Kidney epithelial cell (primary cell): ENCODE measurements at regions not wholly inside any gene's neighbourhood (a gene's known extent, or its start where the extent isn't known, plus 50 kb on each side); places are given as distances from the start of the nearest gene placed in this dataset.

Source experiments
- DNase-seq: peaks from one replicate; pipeline ENCODE4 v3.0.0-alpha.2; 2010; ENCODE audit warnings: low read depth
- H3K27me3 ChIP-seq: 2 replicates; pipeline ENCODE4 v1.6.0; 2011; ENCODE audit warnings: low read length; ENCODE audit not compliant: control insufficient read depth, insufficient read depth
- H3K36me3 ChIP-seq: 2 replicates; pipeline ENCODE4 v1.5.1; 2011; ENCODE audit warnings: low read length; ENCODE audit not compliant: control insufficient read depth, insufficient read depth
- H3K4me3 ChIP-seq: 2 replicates; pipeline ENCODE4 v1.5.1; 2011; ENCODE audit warnings: low read depth, mild to moderate bottlenecking, control low read depth, low read length
- CTCF ChIP-seq: IDR thresholded peaks from 2 replicates; pipeline ENCODE4 v1.5.1; 2011; ENCODE audit warnings: mild to moderate bottlenecking, moderate library complexity, low read length, control low read depth, inconsistent platforms; ENCODE audit not compliant: insufficient read depth, poor library complexity, severe bottlenecking

- DNase-seq = no peak
- no peaks in the 10 kb centered on the region for H3K36me3 ChIP-seq
These were observed 655.0 kb upstream of the DEFB115 start for GRCh38 chr20:30602424-30602823.

GRCh38 chr20:30606990-30607389 lies 650.5 kb upstream of the DEFB115 start:
- no peak for DNase-seq
- TF ChIP-seq CTCF = no peak
- no peak overlapping the region for H3K4me3 ChIP-seq
- H3K27me3 ChIP-seq = no peaks in the 10 kb centered on the region
- no peaks in the 10 kb centered on the region for H3K36me3 ChIP-seq

More at GRCh38 chr20:30602424-30602823, 655.0 kb upstream of the DEFB115 start:
- Histone ChIP-seq H3K27me3 (no peaks in the 10 kb centered on the region), H3K4me3 (no peak overlapping the region)
- no peak for TF ChIP-seq CTCF

DNA sequence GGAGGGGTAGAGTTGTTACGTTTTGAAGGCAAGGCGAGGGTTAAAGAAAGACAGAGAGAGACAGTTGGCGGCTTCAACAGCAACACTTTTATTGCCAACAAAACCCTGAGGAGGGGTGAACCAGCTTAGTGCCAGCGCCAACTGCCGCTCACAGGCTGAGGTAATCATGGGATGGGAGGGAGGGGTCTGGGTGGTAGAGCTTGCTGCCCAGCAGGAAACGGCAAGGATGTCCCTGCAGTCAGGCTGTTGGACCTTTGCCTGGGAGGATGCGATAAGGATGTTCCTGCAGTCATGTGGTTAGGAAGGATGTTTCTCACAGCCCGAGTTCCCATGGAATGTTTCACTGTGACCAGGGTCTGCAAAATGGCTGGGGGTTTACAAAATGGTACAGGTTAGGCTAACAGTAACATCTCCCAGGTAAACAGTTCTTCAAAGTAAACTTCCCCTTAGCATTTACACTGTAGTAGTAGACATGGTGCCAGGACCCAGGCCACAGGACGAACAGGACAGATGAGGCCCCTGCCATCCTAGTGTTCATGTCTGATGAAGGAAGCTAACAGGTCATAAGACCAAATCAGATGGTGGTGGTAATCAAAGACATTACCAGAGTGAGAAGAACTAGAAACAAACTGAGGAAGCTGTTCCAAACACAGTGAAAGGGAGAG lies 647.3 kb upstream of the DEFB115 start:
- no peaks in the 10 kb centered on the region for H3K36me3 ChIP-seq
- no peak for TF ChIP-seq CTCF
- no peak overlapping the region for H3K4me3 ChIP-seq
- no peaks in the 10 kb centered on the region for H3K27me3 ChIP-seq
- no peak for DNase-seq

DNA sequence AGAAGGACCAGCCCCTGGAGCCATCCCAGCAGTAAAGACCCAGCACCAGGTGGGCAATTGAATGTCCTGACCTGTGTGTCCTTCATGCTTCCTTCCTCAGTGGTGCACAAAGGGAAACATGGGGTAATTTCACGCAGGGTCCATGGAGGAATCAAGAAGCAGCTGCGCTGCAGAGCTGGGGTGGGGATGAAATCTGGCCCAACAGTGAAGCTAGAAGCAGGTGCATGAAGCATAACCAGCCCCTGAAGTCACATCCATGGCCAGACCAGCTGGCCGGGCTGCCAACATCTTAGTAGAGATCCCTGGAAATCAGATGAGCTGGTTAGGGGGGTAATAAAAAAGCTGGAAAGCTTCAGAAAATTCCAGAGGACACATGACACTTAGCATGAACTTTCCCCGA lies 646.7 kb upstream of the DEFB115 start:
- DNase-seq = no peak
- Histone ChIP-seq H3K36me3 (no peaks in the 10 kb centered on the region), H3K27me3 (no peaks in the 10 kb centered on the region), H3K4me3 (no peak overlapping the region)
- TF ChIP-seq CTCF = no peak

DNA sequence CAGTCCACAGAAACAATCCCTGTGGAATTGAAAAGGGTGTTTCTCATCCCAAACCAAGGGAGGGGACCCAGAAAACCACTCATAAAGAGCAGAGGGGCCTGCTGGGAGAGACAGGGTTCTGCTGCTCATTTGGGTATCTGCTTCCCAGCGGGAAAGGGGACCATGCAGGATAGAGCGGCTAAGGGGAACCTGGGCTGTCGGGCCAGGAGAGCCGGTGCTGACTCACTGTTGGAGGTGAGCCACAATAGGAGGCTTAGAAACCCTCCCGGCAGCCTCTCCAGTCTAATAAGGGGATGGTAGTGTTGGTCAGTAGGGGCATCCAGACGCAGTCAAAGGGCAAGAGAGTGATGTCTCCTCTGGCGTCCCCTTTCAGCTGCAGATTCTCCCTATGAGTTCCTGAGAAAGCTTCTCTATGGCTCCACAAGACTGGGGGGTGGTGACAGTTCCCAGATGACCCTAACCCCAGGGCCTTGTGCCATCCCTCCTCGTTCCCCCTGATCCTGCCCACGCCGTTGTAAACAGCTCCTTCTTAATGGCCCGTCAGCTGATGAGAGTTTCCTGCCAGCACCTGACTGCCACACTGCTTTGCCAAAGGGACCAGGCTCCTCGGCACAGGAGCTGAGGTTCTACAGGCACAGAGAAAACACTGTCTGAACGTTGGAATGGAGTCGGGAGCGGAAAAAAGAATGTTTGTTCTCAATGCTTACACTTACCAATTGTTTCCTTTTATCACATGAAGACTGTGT lies 646.1 kb upstream of the DEFB115 start:
- TF ChIP-seq CTCF = no peak
- H3K36me3 ChIP-seq = no peaks in the 10 kb centered on the region
- no peaks in the 10 kb centered on the region for H3K27me3 ChIP-seq
- DNase-seq = no peak
- H3K4me3 ChIP-seq = no peak overlapping the region
